Stomach (tissue), 4 donors: ENCODE measurements at regions not wholly inside any gene's neighbourhood (a gene's known extent, or its start where the extent isn't known, plus 50 kb on each side); places are given as distances from the start of the nearest gene placed in this dataset.

ENCODE experiments used
- EP300 ChIP-seq: sonication (generic); formaldehyde crosslinking; IDR thresholded peaks from one replicate; pipeline ENCODE4 v1.6.1; 2017; ENCODE audit warnings: antibody characterized with exemption
- TF ChIP-seq, protein P1 (sequence below), 7 experiments: fragments of 450-650 bp in 4 of 7; fragments of 200-600 bp in 3 of 7; sonication (generic) in 3 of 7; IDR thresholded peaks; one replicate each; pipeline ENCODE4 v1.5.1; 2016 to 2019; ENCODE audit warnings: antibody characterized with exemption in 7 of 7, control low read depth in 2 of 7, mild to moderate bottlenecking in 1 of 7

DNA sequence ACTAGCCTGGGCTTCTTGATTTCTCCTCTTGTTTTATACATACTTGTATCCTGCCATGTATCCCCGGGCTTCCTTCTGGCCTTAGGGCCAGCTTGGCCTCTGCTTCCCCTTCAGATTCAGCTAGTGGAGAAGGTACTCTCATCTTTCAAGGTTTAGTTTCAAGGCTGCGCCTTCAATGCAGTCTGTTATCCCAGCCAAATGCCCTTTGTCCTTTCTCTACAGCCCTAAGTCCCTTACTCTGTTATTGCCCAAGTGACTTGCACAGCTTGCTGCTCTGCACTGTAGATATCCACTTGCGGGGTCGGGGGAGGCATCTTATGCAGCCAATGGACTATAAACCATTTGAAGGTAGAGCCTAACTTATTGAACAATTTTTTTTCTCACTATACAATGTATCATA, 357.5 kb downstream of the PPP1R2C start:
- TF ChIP-seq EP300 = no peak
- TF ChIP-seq, protein P1, sequence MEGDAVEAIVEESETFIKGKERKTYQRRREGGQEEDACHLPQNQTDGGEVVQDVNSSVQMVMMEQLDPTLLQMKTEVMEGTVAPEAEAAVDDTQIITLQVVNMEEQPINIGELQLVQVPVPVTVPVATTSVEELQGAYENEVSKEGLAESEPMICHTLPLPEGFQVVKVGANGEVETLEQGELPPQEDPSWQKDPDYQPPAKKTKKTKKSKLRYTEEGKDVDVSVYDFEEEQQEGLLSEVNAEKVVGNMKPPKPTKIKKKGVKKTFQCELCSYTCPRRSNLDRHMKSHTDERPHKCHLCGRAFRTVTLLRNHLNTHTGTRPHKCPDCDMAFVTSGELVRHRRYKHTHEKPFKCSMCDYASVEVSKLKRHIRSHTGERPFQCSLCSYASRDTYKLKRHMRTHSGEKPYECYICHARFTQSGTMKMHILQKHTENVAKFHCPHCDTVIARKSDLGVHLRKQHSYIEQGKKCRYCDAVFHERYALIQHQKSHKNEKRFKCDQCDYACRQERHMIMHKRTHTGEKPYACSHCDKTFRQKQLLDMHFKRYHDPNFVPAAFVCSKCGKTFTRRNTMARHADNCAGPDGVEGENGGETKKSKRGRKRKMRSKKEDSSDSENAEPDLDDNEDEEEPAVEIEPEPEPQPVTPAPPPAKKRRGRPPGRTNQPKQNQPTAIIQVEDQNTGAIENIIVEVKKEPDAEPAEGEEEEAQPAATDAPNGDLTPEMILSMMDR (IDR thresholded peaks at IDR 0.05) = no peak
